Activated CD4-positive, alpha-beta T cell treated with anti-CD3 and anti-CD28 coated beads, Interleukin-2, amount 50 U/mL, for 1 hour (primary cell): ENCODE measurements at regions not wholly inside any gene's neighbourhood (a gene's known extent, or its start where the extent isn't known, plus 50 kb on each side); places are given as distances from the start of the nearest gene placed in this dataset.
"Not testable (repeated sequence)": the region's sequence is repeated elsewhere in the genome, so short reads cannot be mapped to it uniquely, and the experiment has no call there.

Experiments
- DNase-seq: peaks from one replicate; pipeline ENCODE4 v3.0.0-alpha.2; 2020

GRCh38 chr16:13835387-13835786, 84.6 kb upstream of the ERCC4 start:
- no peak for DNase-seq

- no peak for DNase-seq
These were observed 83.8 kb upstream of the ERCC4 start for GRCh38 chr16:13835935-13836730.

DNA sequence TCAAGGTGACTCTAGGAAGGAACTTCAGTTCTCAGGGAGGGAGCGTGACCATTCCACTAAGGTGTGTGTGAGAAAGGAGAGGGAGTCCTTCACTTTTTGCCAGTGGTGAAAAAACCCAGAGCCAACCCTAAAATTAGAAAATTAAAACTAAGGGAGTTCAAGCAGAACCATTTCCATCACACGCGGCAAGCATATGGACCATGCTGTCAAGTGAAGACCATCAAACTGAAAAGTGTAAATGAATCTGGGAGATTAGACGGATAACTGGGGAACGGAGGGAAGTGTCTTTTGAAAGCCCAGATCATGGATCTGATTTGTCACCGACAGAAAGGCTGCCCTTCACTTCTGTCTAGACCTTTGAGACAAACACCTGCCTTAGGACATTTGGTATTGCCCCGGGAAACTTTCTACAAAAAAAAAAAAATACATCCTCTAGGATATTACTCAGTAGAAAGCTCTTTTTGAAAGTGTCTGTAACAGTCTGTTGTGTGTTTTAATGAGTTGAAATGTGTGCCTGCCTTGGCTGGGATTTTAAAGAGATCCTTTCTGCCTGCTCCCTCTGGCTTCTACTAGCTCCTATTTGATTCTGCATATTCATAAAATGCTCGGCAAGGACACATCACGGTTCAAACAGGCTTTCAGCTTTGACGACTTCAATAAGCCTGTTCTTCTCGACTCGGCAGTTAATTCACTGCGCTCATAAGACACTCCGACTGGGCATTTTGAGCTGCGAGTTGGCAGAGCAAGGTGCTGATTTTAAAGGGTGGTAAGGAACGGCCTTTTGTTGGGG, 81.4 kb upstream of the ERCC4 start:
- no peak for DNase-seq

DNA sequence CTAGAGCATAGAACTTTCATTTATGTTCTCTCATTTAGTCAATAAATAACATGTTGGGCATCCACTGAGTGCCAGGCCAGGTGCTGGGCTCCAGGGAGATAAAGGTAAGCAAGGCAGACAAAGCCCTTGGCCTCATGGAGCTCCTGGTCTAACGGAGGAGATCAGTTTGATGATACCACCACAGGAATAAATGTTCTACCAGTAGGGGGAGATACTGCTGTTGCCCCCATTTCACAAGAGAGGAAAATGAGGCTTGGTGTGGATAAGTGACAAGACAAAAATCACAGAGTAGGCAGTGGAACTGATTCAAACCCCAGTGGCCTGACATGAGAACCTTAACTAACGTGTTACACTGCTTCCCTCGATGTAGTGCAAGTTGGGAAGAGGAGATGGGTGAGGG, 80.4 kb upstream of the ERCC4 start:
- DNase-seq = no peak

- no peak for DNase-seq
These were observed 74.7 kb upstream of the ERCC4 start for GRCh38 chr16:13845232-13845631.

DNA sequence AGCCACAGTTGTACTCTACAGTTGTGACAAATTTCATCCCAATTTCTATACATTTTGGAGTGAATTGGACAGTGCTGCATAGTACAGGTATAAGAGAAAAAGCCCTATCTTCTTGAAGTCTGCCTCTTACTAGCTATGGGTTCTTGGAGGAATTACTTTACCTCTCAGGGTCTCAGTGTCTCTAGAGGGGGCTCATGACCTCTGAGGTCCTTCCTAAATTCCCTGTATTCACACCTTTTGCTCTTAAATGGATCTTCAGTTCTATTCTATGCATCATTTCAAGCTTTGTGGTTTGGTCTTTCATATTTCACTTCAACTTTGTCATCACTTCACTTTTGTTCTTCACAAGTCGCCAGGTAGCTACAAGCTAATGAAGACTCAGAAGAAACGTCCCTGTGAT, 71.2 kb upstream of the ERCC4 start:
- DNase-seq = no peak

DNA sequence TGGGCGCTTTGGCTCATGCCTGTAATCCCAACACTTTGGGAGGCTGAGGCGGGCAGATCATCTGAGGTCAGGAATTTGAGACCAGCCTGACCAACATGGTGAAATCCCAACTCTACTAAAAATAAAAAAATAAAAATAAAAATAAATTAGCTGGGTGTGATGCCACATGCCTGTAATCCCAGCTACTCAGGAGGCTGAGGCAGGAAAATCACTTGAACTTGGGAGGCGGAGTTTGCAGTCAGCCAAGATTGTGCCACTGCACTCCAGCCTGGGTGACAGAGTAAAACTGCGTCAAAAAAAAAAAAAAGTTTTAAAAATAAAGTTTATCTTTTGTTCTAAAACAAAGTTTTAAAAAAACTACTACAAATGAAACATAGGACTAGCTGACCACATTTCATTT, 69.8 kb upstream of the ERCC4 start:
- DNase-seq = not testable (repeated sequence)

- DNase-seq = no peak
These were observed 67.1 kb upstream of the ERCC4 start for GRCh38 chr16:13852827-13853226.

DNA sequence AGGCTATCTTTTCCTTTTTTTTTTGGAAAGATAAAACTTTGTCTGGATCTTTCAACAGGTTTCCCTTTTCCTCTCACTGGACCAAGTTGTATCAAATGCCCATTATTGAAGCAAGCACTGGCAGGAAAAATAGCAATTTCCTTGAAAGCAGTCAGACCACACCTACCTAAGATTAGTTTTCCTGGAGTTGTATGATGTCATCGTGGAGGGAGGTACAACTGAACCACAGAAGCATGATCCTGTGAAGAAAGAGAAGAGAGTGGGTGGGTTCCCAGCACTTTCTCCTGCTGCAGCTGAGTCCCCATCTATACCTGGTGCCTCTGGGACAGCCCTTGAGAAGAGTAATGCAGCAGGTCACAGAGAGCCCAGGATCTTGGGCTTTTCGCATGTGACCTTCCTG, 63.6 kb upstream of the ERCC4 start:
- DNase-seq = no peak

DNA sequence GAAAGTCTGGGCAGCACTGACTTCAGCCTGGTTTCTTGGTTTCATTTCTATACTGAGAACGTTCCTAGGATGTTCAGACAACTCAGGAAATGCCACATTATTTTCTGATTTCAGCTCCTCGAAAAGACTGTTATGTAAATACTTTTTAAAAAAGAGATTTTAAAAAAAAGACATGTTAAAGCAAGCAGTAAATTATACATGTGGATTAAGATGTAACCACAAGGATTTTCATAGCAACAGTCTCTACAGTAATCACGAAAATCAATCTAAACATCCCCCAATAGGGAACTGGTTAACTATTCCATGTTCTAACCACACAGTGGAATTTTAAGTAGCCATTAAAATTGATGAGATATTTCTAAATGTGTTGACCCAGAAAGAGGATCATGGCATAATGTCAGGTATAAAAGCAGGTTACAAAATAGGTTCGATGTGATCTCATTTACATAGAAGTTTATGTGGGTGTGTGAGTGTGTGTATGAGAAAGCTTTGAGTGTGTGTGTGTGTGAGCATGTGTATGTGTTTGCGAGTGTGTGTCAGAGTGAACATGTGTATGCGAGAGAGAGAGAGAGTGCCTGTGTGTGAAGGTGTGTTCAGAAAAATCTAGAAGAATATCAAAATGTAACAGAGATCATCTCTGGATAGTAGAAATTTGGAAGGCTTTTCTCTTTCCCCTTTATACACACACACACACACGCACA, 63.0 kb upstream of the ERCC4 start:
- no peak for DNase-seq

DNA sequence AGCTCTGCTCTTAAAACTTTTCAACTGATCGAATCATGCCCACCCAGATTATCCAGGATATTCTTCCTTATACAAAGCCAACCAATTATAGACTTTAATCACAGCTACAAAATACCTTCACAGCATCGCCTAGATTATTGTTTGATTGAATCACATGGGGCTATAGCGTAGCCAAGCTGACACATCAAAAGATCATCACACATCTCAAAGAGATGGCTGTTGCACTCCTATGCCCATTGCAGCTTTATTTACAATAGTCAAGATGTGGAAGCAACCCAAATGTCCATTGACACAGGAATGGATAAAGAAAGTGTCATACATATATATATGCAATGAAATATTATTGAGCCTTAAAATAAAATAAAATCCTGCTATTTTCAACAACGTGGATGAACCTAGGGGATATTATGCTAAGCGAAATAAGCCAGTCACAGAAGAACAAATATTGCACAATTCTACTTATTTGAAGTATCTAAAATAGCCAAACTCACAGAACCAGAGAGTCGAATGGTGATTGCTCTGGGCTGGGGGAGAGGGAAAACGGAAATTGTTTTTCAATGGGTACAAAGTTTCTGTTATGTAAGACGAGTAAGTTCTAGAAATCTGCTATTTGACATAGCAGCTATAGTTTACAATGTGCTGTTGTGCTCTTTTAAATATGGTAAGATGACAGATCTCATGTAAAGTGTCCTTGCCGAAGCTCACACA, 60.9 kb upstream of the ERCC4 start:
- no peak for DNase-seq

GRCh38 chr16:13863075-13863765, 56.7 kb upstream of the ERCC4 start:
- no peak for DNase-seq

- DNase-seq = no peak
These were observed 55.3 kb upstream of the ERCC4 start for GRCh38 chr16:13864689-13865088.

DNA sequence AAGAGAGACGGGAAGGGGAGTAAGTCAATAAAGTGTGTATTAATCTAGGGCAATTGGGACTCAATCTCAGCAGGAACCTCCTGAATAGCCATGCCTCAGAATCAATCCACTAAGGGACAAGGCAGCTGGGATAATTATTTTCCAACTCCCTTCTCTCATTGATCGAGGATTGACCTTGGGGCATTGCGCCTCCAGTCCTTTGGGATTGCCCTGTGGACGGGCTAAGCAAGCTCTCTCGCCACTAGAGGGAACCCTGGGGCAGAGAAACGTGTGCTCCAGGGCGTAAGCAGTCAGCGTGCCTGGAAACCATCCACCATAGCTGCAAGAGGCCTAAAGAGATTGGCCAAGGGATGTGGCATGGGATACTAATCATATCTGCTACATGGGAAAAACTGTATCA, 53.9 kb upstream of the ERCC4 start:
- peak; percentile 19 for DNase-seq
